CD14-positive monocyte (primary cell): ENCODE measurements at regions not wholly inside any gene's neighbourhood (a gene's known extent, or its start where the extent isn't known, plus 50 kb on each side); places are given as distances from the start of the nearest gene placed in this dataset.

Experiments
- DNase-seq, 3 donors: peaks; one replicate each; pipeline ENCODE4 v3.0.0-alpha.2; 2011 to 2022
- H2AFZ ChIP-seq: 2 replicates; pipeline ENCODE4 v1.6.0; 2012; ENCODE audit warnings: mild to moderate bottlenecking, low read depth, low read length, inconsistent platforms; ENCODE audit not compliant: insufficient read depth, poor library complexity, severe bottlenecking
- H3K27ac ChIP-seq, 2 donors: 1 replicate in 1 of 2; 2 replicates in 1 of 2; pipeline ENCODE4 v1.5.1; 2012 to 2013; ENCODE audit warnings: low read length in 2 of 2, control low read depth in 1 of 2, inconsistent platforms in 1 of 2, low read depth in 1 of 2, mild to moderate bottlenecking in 1 of 2
- H3K27me3 ChIP-seq, 2 donors: one replicate each; pipeline versions ENCODE4 v1.6.0 to v1.6.1; 2011 to 2013; ENCODE audit warnings: low read length in 2 of 2; ENCODE audit not compliant: control insufficient read depth in 2 of 2, insufficient read depth in 2 of 2
- H3K36me3 ChIP-seq, 2 donors: replicated peaks in 1 of 2; 1 replicate in 1 of 2; 2 replicates in 1 of 2; pipeline versions ENCODE4 v1.5.1 to v1.6.1; 2012 to 2013; ENCODE audit warnings: low read length in 2 of 2, control low read depth in 1 of 2, inconsistent platforms in 1 of 2, mild to moderate bottlenecking in 1 of 2; ENCODE audit not compliant: insufficient read depth in 2 of 2, control insufficient read depth in 1 of 2
- H3K4me1 ChIP-seq, 2 donors: 1 replicate in 1 of 2; 2 replicates in 1 of 2; pipeline versions ENCODE4 v1.5.1 to v1.6.1; 2012 to 2013; ENCODE audit warnings: low read length in 2 of 2, control low read depth in 1 of 2, inconsistent platforms in 1 of 2, mild to moderate bottlenecking in 1 of 2, moderate library complexity in 1 of 2; ENCODE audit not compliant: insufficient read depth in 2 of 2, control insufficient read depth in 1 of 2
- H3K4me2 ChIP-seq: replicated peaks from 2 replicates; pipeline ENCODE3; 2012; ENCODE audit warnings: low read length, moderate library complexity, mild to moderate bottlenecking; ENCODE audit not compliant: poor library complexity, severe bottlenecking; ENCODE audit errors: extremely low read depth
- H3K4me3 ChIP-seq, 3 experiments: fragments of 200-600 bp in 1 of 3; sonication (generic) in 1 of 3; replicated peaks in 1 of 3; 1 replicate in 2 of 3; 2 replicates in 1 of 3; pipeline ENCODE4 v1.5.1; 2011 to 2013; ENCODE audit warnings: low read length in 3 of 3, mild to moderate bottlenecking in 3 of 3, control low read depth in 2 of 3, low read depth in 2 of 3, inconsistent platforms in 1 of 3, moderate library complexity in 1 of 3
- H3K79me2 ChIP-seq: 2 replicates; pipeline ENCODE4 v1.6.0; 2012; ENCODE audit warnings: mild to moderate bottlenecking, control low read depth, inconsistent platforms, low read length, moderate library complexity; ENCODE audit not compliant: insufficient read depth
- H3K9ac ChIP-seq: 2 replicates; pipeline ENCODE4 v1.6.0; 2017; ENCODE audit warnings: low read length, mild to moderate bottlenecking; ENCODE audit not compliant: insufficient read depth, poor library complexity, severe bottlenecking
- H3K9me3 ChIP-seq, 2 donors: replicated peaks in 1 of 2; 1 replicate in 1 of 2; 2 replicates in 1 of 2; pipeline versions ENCODE4 v1.5.1 to v1.6.1; 2012 to 2013; ENCODE audit warnings: low read length in 2 of 2, control low read depth in 1 of 2; ENCODE audit not compliant: control insufficient read depth in 1 of 2, insufficient read depth in 1 of 2
- H4K20me1 ChIP-seq: 2 replicates; pipeline ENCODE4 v1.6.0; 2012; ENCODE audit warnings: mild to moderate bottlenecking, low read length, control low read depth, moderate library complexity; ENCODE audit not compliant: insufficient read depth
- H3K27ac Mint-ChIP-seq, 7 donors: one replicate each; pipeline ENCODE4 v1.8.0; 2020; ENCODE audit warnings: mild to moderate bottlenecking in 7 of 7, mixed read lengths in 7 of 7, moderate library complexity in 6 of 7, inconsistent platforms in 2 of 7
- H3K27me3 Mint-ChIP-seq, 3 donors: one replicate each; pipeline ENCODE4 v1.8.0; 2021 to 2022; ENCODE audit warnings: low read depth in 3 of 3, mild to moderate bottlenecking in 3 of 3, mixed read lengths in 3 of 3, moderate library complexity in 3 of 3, inconsistent platforms in 1 of 3
- H3K36me3 Mint-ChIP-seq, 2 donors: one replicate each; pipeline ENCODE4 v1.8.0; 2020; ENCODE audit warnings: mixed read lengths in 2 of 2, inconsistent platforms in 1 of 2, mild to moderate bottlenecking in 1 of 2
- H3K4me1 Mint-ChIP-seq: one replicate; pipeline ENCODE4 v1.8.0; 2020; ENCODE audit warnings: mild to moderate bottlenecking, mixed read lengths
- H3K4me3 Mint-ChIP-seq, 2 donors: one replicate each; pipeline ENCODE4 v1.8.0; 2020; ENCODE audit warnings: mild to moderate bottlenecking in 2 of 2, mixed read lengths in 2 of 2, moderate library complexity in 1 of 2
- H3K9me3 Mint-ChIP-seq, 7 donors: one replicate each; pipeline ENCODE4 v1.8.0; 2020 to 2022; ENCODE audit warnings: mixed read lengths in 7 of 7, mild to moderate bottlenecking in 6 of 7, moderate library complexity in 6 of 7, inconsistent platforms in 2 of 7
- WGBS: methylation state at CpG from one replicate; pipeline ENCODE4 v1.1.5; 2013; ENCODE audit warnings: missing lambda C conversion rate; ENCODE audit not compliant: insufficient coverage; 5-methylcytosine and 5-hydroxymethylcytosine counted together
- intact Hi-C, 2 donors: fragments of 100-400 bp; cut with micrococcal nuclease; formaldehyde crosslinking; loops; one replicate each; pipeline versions ENCODE4 v1.15.0 to v1.15.1; 2023
- TF ChIP-seq, protein P1 (sequence below): fragments of 200-600 bp; IDR thresholded peaks from one replicate; pipeline ENCODE4 v1.8.0; 2022; ENCODE audit warnings: antibody characterized with exemption, mild to moderate bottlenecking

DNA sequence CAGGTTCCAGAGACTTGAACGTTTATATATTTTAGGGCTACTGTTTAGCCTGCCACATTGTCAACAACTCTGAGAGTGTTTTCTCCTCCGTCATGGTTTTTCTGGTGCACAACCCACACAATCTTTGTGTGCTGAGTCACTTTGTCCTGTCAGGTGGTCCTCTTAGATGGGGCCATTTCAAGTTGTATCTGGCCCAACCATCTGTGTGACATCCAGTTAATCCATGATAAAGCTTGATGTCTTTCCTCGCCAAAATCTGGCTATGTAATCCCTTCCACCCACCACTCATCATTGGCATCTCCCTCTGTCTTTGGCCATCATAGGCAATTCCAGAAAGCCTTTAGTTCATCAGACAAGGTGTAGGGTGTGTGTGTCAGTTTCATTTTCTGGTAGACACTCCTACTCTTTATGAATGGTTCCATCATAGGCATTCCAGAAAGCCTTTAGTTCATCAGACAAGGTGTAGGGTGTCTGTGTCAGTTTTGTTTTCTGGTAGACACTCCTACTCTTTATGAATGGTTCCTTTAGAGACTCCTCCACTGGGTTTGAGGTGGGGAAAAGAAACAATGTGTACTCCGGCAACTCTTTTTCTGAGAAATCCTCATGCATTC lies 282.0 kb upstream of the ACTBL2 start:
- Histone ChIP-seq H3K9me3 (peaks cover 0 to 10% of the 10 kb centered on the region in 2 donors), H3K4me3 (no peak overlapping the region), H2AFZ (no peak overlapping the region), H3K27ac (no peak overlapping the region), H3K4me2 (no peak overlapping the region), H3K36me3 (no peaks in the 10 kb centered on the region), H3K27me3 (no peaks in the 10 kb centered on the region), H3K79me2 (no peaks in the 10 kb centered on the region), H3K4me1 (no peaks in the 10 kb centered on the region), H4K20me1 (no peaks in the 10 kb centered on the region), H3K9ac (no peak overlapping the region)
- TF ChIP-seq, protein P1, sequence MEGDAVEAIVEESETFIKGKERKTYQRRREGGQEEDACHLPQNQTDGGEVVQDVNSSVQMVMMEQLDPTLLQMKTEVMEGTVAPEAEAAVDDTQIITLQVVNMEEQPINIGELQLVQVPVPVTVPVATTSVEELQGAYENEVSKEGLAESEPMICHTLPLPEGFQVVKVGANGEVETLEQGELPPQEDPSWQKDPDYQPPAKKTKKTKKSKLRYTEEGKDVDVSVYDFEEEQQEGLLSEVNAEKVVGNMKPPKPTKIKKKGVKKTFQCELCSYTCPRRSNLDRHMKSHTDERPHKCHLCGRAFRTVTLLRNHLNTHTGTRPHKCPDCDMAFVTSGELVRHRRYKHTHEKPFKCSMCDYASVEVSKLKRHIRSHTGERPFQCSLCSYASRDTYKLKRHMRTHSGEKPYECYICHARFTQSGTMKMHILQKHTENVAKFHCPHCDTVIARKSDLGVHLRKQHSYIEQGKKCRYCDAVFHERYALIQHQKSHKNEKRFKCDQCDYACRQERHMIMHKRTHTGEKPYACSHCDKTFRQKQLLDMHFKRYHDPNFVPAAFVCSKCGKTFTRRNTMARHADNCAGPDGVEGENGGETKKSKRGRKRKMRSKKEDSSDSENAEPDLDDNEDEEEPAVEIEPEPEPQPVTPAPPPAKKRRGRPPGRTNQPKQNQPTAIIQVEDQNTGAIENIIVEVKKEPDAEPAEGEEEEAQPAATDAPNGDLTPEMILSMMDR = no peak
- no peaks in the 10 kb centered on the region for H3K36me3 Mint-ChIP-seq
- no peaks in the 10 kb centered on the region for H3K4me1 Mint-ChIP-seq
- DNase-seq = no peak
- intact Hi-C loops = no loop called here
- H3K9me3 Mint-ChIP-seq = peaks cover 0 to 5% (median 0%) of the 10 kb centered on the region in 7 donors
- peaks cover 0 to 1% (median 0%) of the 10 kb centered on the region in 3 donors for H3K27me3 Mint-ChIP-seq
- WGBS = 94% methylated on average over 2 of the region's 4 CpGs
- no peak overlapping the region for H3K4me3 Mint-ChIP-seq
- H3K27ac Mint-ChIP-seq = no peak overlapping the region

DNA sequence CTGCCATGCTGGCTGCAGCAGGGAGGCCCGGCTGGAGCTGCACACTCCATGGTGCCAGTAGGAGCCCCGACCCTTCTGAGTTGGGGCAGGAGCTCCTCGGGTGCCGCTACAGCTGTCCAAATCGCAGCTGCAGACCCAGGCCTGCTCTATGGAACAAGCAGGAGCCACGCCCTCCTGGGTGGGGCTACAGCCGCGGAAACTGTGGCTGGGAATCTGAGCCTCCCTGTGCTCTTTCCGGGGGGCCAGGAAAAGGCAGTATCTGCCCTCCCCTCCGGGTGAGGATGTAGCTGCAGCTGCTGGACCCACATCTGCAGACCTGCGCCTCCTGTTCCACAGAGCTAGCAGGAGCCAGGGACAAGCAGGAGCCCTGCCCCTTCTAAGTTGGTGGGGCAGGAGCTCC lies 278.9 kb upstream of the ACTBL2 start:
- no peaks in the 10 kb centered on the region for H4K20me1 ChIP-seq
- H3K27ac ChIP-seq = no peak overlapping the region
- no peaks in the 10 kb centered on the region for H3K79me2 ChIP-seq
- 95% methylated on average over 11 of the region's 11 CpGs for WGBS
- no peaks in the 10 kb centered on the region for H3K27me3 ChIP-seq
- peaks cover 0 to 10% of the 10 kb centered on the region in 2 donors for H3K9me3 ChIP-seq
- Mint-ChIP-seq H3K27me3 (no peaks in the 10 kb centered on the region), H3K9me3 (peaks cover 0 to 7% (median 2%) of the 10 kb centered on the region in 7 donors), H3K4me3 (no peak overlapping the region), H3K4me1 (no peaks in the 10 kb centered on the region), H3K36me3 (no peaks in the 10 kb centered on the region), H3K27ac (no peak overlapping the region)
- intact Hi-C loops = no loop called here
- H3K9ac ChIP-seq = no peak overlapping the region
- no peak for DNase-seq
- no peaks in the 10 kb centered on the region for H3K36me3 ChIP-seq
- TF ChIP-seq, protein P1 = no peak
- H3K4me1 ChIP-seq = no peaks in the 10 kb centered on the region
- H2AFZ ChIP-seq = no peak overlapping the region
- H3K4me2 ChIP-seq = no peak overlapping the region
- H3K4me3 ChIP-seq = no peak overlapping the region
